Left ventricle myocardium inferior (tissue), 1 donor: ENCODE measurements at regions not wholly inside any gene's neighbourhood (a gene's known extent, or its start where the extent isn't known, plus 50 kb on each side); places are given as distances from the start of the nearest gene placed in this dataset.

Experiments
- DNase-seq: peaks from one replicate; pipeline ENCODE4 v3.0.0-alpha.2; 2020
- H3K27ac ChIP-seq: fragments of 200-600 bp; replicated peaks from 2 replicates; pipeline ENCODE4 v1.8.0; 2021
- H3K27me3 ChIP-seq: fragments of 200-600 bp; 2 replicates; pipeline ENCODE4 v1.8.0; 2021; ENCODE audit warnings: low read depth
- H3K36me3 ChIP-seq: fragments of 200-600 bp; 2 replicates; pipeline ENCODE4 v1.8.0; 2021
- H3K4me1 ChIP-seq: fragments of 200-600 bp; 2 replicates; pipeline ENCODE4 v1.8.0; 2021
- H3K4me3 ChIP-seq: fragments of 200-600 bp; 2 replicates; pipeline ENCODE4 v1.8.0; 2021; ENCODE audit warnings: mild to moderate bottlenecking, moderate library complexity
- H3K9me3 ChIP-seq: fragments of 200-600 bp; replicated peaks from 2 replicates; pipeline ENCODE4 v1.8.0; 2021
- intact Hi-C: fragments of 100-400 bp; cut with micrococcal nuclease; formaldehyde crosslinking; loops from one replicate; pipeline ENCODE4 v1.11.0; 2022
- TF ChIP-seq, protein P1 (sequence below): fragments of 200-600 bp; IDR thresholded peaks from 2 replicates; pipeline ENCODE4 v1.8.0; 2021; ENCODE audit warnings: antibody characterized with exemption, mild to moderate bottlenecking, borderline replicate concordance
- donor health status: DM: no; HTN: yes; CAD: no; lungs with severe emphysema.

DNA sequence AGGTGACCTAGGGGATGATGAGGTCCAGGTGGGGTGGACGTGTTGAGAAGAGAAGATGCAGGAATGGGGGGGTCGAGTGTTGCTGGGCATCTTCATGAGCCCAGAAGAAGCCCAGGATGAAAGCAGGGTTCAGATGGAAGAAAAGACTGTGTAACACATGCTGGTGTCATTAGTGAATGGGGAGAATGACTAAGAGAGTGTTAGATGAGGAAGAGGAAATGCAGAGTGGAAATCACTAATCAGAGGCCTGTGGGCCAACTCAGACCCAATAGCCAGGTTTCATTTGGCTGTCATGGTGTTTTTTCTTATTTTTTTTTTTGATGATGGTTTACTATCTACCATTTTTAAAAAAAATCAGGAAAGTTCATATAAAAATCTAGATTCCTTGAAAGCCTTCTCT lies 180.8 kb upstream of the CAMK1G start:
- no peak for DNase-seq
- Histone ChIP-seq H3K9me3 (no peaks in the 10 kb centered on the region), H3K27ac (no peak overlapping the region), H3K4me1 (no peaks in the 10 kb centered on the region), H3K36me3 (no peaks in the 10 kb centered on the region), H3K27me3 (peaks cover 66% of the 10 kb centered on the region), H3K4me3 (no peak overlapping the region)
- intact Hi-C loops = no loop called here
- TF ChIP-seq, protein P1, sequence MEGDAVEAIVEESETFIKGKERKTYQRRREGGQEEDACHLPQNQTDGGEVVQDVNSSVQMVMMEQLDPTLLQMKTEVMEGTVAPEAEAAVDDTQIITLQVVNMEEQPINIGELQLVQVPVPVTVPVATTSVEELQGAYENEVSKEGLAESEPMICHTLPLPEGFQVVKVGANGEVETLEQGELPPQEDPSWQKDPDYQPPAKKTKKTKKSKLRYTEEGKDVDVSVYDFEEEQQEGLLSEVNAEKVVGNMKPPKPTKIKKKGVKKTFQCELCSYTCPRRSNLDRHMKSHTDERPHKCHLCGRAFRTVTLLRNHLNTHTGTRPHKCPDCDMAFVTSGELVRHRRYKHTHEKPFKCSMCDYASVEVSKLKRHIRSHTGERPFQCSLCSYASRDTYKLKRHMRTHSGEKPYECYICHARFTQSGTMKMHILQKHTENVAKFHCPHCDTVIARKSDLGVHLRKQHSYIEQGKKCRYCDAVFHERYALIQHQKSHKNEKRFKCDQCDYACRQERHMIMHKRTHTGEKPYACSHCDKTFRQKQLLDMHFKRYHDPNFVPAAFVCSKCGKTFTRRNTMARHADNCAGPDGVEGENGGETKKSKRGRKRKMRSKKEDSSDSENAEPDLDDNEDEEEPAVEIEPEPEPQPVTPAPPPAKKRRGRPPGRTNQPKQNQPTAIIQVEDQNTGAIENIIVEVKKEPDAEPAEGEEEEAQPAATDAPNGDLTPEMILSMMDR = no peak

DNA sequence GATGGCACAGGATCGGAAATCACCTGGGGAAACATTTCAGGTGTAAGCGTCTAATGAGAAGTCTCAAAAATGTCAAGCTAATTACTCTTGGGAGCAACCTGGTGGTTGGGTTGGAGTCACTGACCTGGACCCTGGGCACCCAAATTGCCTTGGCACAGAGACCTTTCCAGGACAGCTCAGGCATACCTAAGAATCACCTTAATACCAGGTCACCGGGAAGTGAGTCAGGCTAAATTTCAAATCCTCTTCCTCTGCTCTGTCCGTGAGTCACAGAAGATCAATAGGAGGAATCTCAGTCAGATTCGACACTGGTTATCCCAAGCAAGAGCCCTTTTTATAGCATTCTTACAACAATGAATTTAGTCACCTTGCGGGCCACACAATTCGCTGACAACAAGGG lies 179.6 kb upstream of the CAMK1G start:
- Histone ChIP-seq H3K27me3 (peaks cover 64% of the 10 kb centered on the region), H3K27ac (no peak overlapping the region), H3K9me3 (no peaks in the 10 kb centered on the region), H3K4me3 (no peak overlapping the region), H3K4me1 (no peaks in the 10 kb centered on the region), H3K36me3 (no peaks in the 10 kb centered on the region)
- DNase-seq = no peak
- intact Hi-C loops = no loop called here
- TF ChIP-seq, protein P1 = no peak

DNA sequence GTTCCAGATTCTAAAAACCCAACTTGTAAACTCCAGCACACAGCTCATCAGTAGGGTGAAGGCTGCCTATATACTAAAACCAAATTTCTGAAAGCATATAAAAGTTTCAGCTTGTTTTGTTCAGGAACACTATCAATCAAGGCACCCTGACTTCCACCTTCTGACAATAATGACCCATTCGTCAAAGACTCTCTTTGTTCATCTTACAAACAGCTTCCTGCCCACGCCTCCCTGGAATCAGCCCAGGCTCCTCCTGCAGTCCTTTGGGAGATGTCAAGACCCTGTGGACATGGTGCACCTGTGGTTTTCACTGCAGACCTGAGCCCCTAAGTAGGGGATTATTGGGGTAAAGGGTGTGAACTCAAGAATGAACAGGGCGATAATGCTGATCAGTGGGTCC lies 178.9 kb upstream of the CAMK1G start:
- intact Hi-C loops = no loop called here

DNA sequence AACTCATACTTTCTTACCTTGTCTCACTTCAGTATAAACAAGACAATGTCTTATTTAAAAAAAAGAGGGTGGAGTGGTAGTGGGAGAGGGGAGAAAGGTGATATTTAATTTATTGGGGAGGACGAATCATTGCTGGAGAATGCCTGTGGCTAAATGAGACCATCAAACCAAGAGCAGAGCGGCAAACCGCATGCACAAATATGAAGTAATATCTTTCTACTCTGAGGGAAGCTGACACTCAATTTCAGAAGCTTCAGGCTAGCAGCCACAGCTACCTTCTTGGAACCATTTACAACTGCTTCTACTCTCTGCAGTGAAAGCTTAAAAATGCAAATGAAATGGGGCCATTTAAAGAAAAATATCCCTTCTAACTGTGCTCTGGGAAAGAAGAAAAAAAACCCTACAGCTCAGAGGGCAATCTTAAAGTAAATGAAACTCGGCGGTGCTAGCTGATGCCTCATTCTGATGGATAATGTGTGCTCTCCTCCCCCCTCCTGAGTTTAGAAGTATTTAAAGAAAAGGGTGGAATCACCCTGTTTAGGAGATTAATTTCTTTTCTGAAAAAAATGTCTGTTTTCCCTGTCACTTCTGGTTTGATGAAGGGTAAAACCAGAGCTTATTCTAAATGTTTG lies 178.2 kb upstream of the CAMK1G start:
- no peak for DNase-seq
- Histone ChIP-seq H3K27me3 (peaks cover 52% of the 10 kb centered on the region), H3K36me3 (no peaks in the 10 kb centered on the region), H3K4me1 (no peaks in the 10 kb centered on the region), H3K9me3 (no peaks in the 10 kb centered on the region), H3K27ac (no peak overlapping the region), H3K4me3 (no peak overlapping the region)
- TF ChIP-seq, protein P1 = no peak
- intact Hi-C loops = no loop called here

More for the DNA sequence above, 178.9 kb upstream of the CAMK1G start:
- TF ChIP-seq, protein P1 = no peak
- H3K4me1 ChIP-seq = no peaks in the 10 kb centered on the region
- H3K27me3 ChIP-seq = peaks cover 59% of the 10 kb centered on the region
- no peaks in the 10 kb centered on the region for H3K36me3 ChIP-seq
- H3K9me3 ChIP-seq = no peaks in the 10 kb centered on the region
- H3K27ac ChIP-seq = no peak overlapping the region
- H3K4me3 ChIP-seq = no peak overlapping the region
- no peak for DNase-seq

DNA sequence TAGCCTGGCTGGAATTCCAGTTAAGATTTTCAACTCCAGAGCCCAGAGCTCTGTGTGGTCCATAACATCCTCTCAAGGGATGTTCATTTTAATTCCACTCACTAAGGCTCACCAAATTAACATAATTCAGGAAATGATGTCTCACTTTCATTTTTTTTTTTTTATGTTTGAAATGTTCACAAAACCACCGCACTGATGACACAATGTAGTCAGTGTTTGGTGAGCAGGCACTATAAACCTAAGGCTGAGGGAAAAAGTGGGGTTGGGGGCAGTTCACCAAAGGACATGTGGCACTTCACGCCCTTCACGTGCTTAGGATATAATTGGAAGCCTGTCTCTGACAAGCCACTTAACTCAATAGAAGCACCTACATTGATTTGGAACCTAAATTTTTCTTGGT lies 177.3 kb upstream of the CAMK1G start:
- DNase-seq = no peak
- H3K4me1 ChIP-seq = peaks cover 3% of the 10 kb centered on the region
- H3K36me3 ChIP-seq = no peaks in the 10 kb centered on the region
- intact Hi-C loops = no loop called here
- no peak overlapping the region for H3K4me3 ChIP-seq
- H3K27ac ChIP-seq = no peak overlapping the region
- H3K27me3 ChIP-seq = peaks cover 44% of the 10 kb centered on the region
- TF ChIP-seq, protein P1 = no peak
- no peaks in the 10 kb centered on the region for H3K9me3 ChIP-seq
